ENCODE measurements at regions not wholly inside any gene's neighbourhood (a gene's known extent, or its start where the extent isn't known, plus 50 kb on each side); places are given as distances from the start of the nearest gene placed in this dataset.

GRCh38 chr5:20370061-20370460 lies 382.1 kb upstream of the CDH18 start:
- no peaks in the 10 kb centered on the region for H3K27me3 ChIP-seq
- no peaks in the 10 kb centered on the region for H3K4me1 ChIP-seq
- no peak overlapping the region for H3K4me3 ChIP-seq
- ATAC-seq (ENCODE audit: low FRiP score in 2 of 2) = no peak
- TF ChIP-seq POLR2AphosphoS5 (IDR thresholded peaks at IDR 0.05) (no peak), CTCF (IDR thresholded peaks at IDR 0.05) (no peak), POLR2A (IDR thresholded peaks at IDR 0.05) (no peak), EP300 (IDR thresholded peaks at IDR 0.05) (no peak)
- H3K9me3 ChIP-seq = no peaks in the 10 kb centered on the region
- WGBS, 2 donors = 75 to 82% methylated on average over 2 of the region's 2 CpGs
- no peaks in the 10 kb centered on the region for H3K36me3 ChIP-seq
- no peak overlapping the region for H3K27ac ChIP-seq
- no peak for DNase-seq

GRCh38 chr5:20369518-20369885 lies 381.5 kb upstream of the CDH18 start:
- H3K4me3 ChIP-seq = no peak overlapping the region
- no peak for TF ChIP-seq POLR2AphosphoS5 (IDR thresholded peaks at IDR 0.05)
- no peak for DNase-seq
- no peaks in the 10 kb centered on the region for H3K4me1 ChIP-seq
- no peaks in the 10 kb centered on the region for H3K9me3 ChIP-seq
- 69 to 71% methylated on average over 3 of the region's 3 CpGs for WGBS, 2 donors
- ATAC-seq (ENCODE audit: low FRiP score in 2 of 2) = no peak
- H3K27ac ChIP-seq = no peak overlapping the region
- H3K27me3 ChIP-seq = no peaks in the 10 kb centered on the region
- no peaks in the 10 kb centered on the region for H3K36me3 ChIP-seq

GRCh38 chr5:20368571-20369517 lies 380.8 kb upstream of the CDH18 start:
- DNase-seq = no peak
- H3K36me3 ChIP-seq = no peaks in the 10 kb centered on the region
- no peaks in the 10 kb centered on the region for H3K4me1 ChIP-seq
- H3K4me3 ChIP-seq = no peak overlapping the region
- H3K9me3 ChIP-seq = no peaks in the 10 kb centered on the region
- WGBS, 2 donors = 72 to 79% methylated on average over 3 of the region's 3 CpGs
- no peak overlapping the region for H3K27ac ChIP-seq
- TF ChIP-seq EP300 (IDR thresholded peaks at IDR 0.05) (no peak), CTCF (IDR thresholded peaks at IDR 0.05) (no peak)
- no peak for ATAC-seq (ENCODE audit: low FRiP score in 2 of 2)
- no peaks in the 10 kb centered on the region for H3K27me3 ChIP-seq

GRCh38 chr5:20367178-20367577 lies 379.2 kb upstream of the CDH18 start:
- DNase-seq (no peak), ATAC-seq (ENCODE audit: low FRiP score in 2 of 2) (no peak)
- Histone ChIP-seq H3K4me3 (no peak overlapping the region), H3K4me1 (no peaks in the 10 kb centered on the region), H3K9me3 (no peaks in the 10 kb centered on the region), H3K27ac (no peak overlapping the region), H3K27me3 (no peaks in the 10 kb centered on the region), H3K36me3 (no peaks in the 10 kb centered on the region)
- TF ChIP-seq EP300 (IDR thresholded peaks at IDR 0.05) (no peak), POLR2AphosphoS5 (IDR thresholded peaks at IDR 0.05) (no peak), POLR2A (IDR thresholded peaks at IDR 0.05) (no peak), CTCF (IDR thresholded peaks at IDR 0.05) (no peak)
- WGBS, 2 donors = 77 to 81% methylated on average over 5 of the region's 5 CpGs

GRCh38 chr5:20360263-20360662 lies 372.3 kb upstream of the CDH18 start:
- no peak overlapping the region for H3K4me3 ChIP-seq
- H3K27me3 ChIP-seq = no peaks in the 10 kb centered on the region
- DNase-seq = no peak
- 31% methylated on average over 2 of the region's 2 CpGs for WGBS, 2 donors
- H3K36me3 ChIP-seq = no peaks in the 10 kb centered on the region
- H3K27ac ChIP-seq = no peak overlapping the region
- no peaks in the 10 kb centered on the region for H3K9me3 ChIP-seq
- no peak for ATAC-seq (ENCODE audit: low FRiP score in 2 of 2)
- TF ChIP-seq POLR2A (IDR thresholded peaks at IDR 0.05) (no peak), CTCF (IDR thresholded peaks at IDR 0.05) (no peak), EP300 (IDR thresholded peaks at IDR 0.05) (no peak), POLR2AphosphoS5 (IDR thresholded peaks at IDR 0.05) (no peak)
- no peaks in the 10 kb centered on the region for H3K4me1 ChIP-seq
